Keratinocyte (primary cell): ENCODE measurements at regions not wholly inside any gene's neighbourhood (a gene's known extent, or its start where the extent isn't known, plus 50 kb on each side); places are given as distances from the start of the nearest gene placed in this dataset.

ENCODE experiments used
- DNase-seq: peaks from one replicate; pipeline ENCODE4 v3.0.0-alpha.2; 2011; ENCODE audit warnings: low read depth, missing footprints, low spot score
- FAIRE-seq: peaks from 2 replicates; lab custom pipeline; 2011; peaks lifted over from hg19 to GRCh38; lab: Jason Lieb, UNC
- H2AFZ ChIP-seq: 2 replicates; pipeline ENCODE4 v1.6.0; 2012; ENCODE audit warnings: low read length, control low read depth, inconsistent platforms; ENCODE audit not compliant: control insufficient read depth
- H3K27ac ChIP-seq: 2 replicates; pipeline ENCODE4 v1.5.1; 2011; ENCODE audit warnings: low read length; ENCODE audit not compliant: control insufficient read depth, insufficient read depth
- H3K27me3 ChIP-seq: 3 replicates; pipeline ENCODE4 v1.6.0; 2011; ENCODE audit warnings: low read length; ENCODE audit not compliant: control insufficient read depth, insufficient read depth; ENCODE audit errors: extremely low read depth
- H3K36me3 ChIP-seq, 2 experiments: 2 replicates in 1 of 2; 3 replicates in 1 of 2; pipeline ENCODE4 v1.5.1; 2011; ENCODE audit warnings: low read length in 2 of 2, mild to moderate bottlenecking in 1 of 2; ENCODE audit not compliant: control insufficient read depth in 2 of 2, insufficient read depth in 2 of 2; ENCODE audit errors: extremely low read depth in 1 of 2
- H3K4me1 ChIP-seq: 3 replicates; pipeline ENCODE4 v1.5.1; 2011; ENCODE audit warnings: low read length; ENCODE audit not compliant: control insufficient read depth, insufficient read depth; ENCODE audit errors: extremely low read depth
- H3K4me2 ChIP-seq: 3 replicates; pipeline ENCODE4 v1.6.0; 2011; ENCODE audit warnings: low read depth, low read length; ENCODE audit not compliant: control insufficient read depth, insufficient read depth; ENCODE audit errors: extremely low read depth
- H3K4me3 ChIP-seq, 3 experiments: fragments of 200-600 bp in 1 of 3; sonication (generic) in 1 of 3; 2 replicates in 2 of 3; 3 replicates in 1 of 3; pipeline ENCODE4 v1.5.1; 2011 to 2016; ENCODE audit warnings: low read length in 3 of 3, mild to moderate bottlenecking in 3 of 3, control low read depth in 2 of 3, inconsistent platforms in 1 of 3, low read depth in 1 of 3, mixed read lengths in 1 of 3, mixed run types in 1 of 3, moderate library complexity in 1 of 3; ENCODE audit not compliant: control insufficient read depth in 2 of 3, insufficient read depth in 2 of 3; ENCODE audit errors: extremely low read depth in 1 of 3
- H3K79me2 ChIP-seq: 2 replicates; pipeline ENCODE4 v1.6.0; 2012; ENCODE audit warnings: low read length; ENCODE audit not compliant: control insufficient read depth, insufficient read depth
- H3K9ac ChIP-seq: 3 replicates; pipeline ENCODE4 v1.6.0; 2011; ENCODE audit warnings: low read length; ENCODE audit not compliant: control insufficient read depth, insufficient read depth; ENCODE audit errors: extremely low read depth
- H3K9me1 ChIP-seq: 3 replicates; pipeline ENCODE4 v1.6.0; 2011; ENCODE audit warnings: low read length; ENCODE audit not compliant: control insufficient read depth, insufficient read depth; ENCODE audit errors: extremely low read depth
- H3K9me3 ChIP-seq: 2 replicates; pipeline ENCODE4 v1.5.1; 2012; ENCODE audit warnings: low read depth, low read length; ENCODE audit not compliant: control insufficient read depth
- H4K20me1 ChIP-seq: 3 replicates; pipeline ENCODE4 v1.6.0; 2011; ENCODE audit warnings: low read length; ENCODE audit not compliant: control insufficient read depth, insufficient read depth; ENCODE audit errors: extremely low read depth
- CTCF ChIP-seq, 3 experiments: IDR thresholded peaks in 1 of 3; conservative IDR thresholded peaks in 1 of 3; optimal IDR thresholded peaks in 1 of 3; 2 replicates in 2 of 3; 3 replicates in 1 of 3; pipeline versions ENCODE3 to v1.5.1; 2011; ENCODE audit warnings: low read length in 3 of 3, mild to moderate bottlenecking in 3 of 3, moderate library complexity in 2 of 3, control low read depth in 1 of 3, inconsistent platforms in 1 of 3; ENCODE audit not compliant: insufficient read depth in 2 of 3; ENCODE audit errors: extremely low read depth in 1 of 3
- EZH2 ChIP-seq: IDR thresholded peaks from one replicate; pipeline ENCODE4 v1.6.1; 2012; ENCODE audit warnings: inconsistent platforms, mild to moderate bottlenecking, low read length, moderate library complexity
- dilution Hi-C: fragments of 300-500 bp; cut with MboI; formaldehyde crosslinking; loops from one replicate; pipeline ENCODE4 v1.7.0; 2020; ENCODE audit warnings: low sequenced_read_pairs; ENCODE audit not compliant: extremely low pct_ligation_motif_present

DNA sequence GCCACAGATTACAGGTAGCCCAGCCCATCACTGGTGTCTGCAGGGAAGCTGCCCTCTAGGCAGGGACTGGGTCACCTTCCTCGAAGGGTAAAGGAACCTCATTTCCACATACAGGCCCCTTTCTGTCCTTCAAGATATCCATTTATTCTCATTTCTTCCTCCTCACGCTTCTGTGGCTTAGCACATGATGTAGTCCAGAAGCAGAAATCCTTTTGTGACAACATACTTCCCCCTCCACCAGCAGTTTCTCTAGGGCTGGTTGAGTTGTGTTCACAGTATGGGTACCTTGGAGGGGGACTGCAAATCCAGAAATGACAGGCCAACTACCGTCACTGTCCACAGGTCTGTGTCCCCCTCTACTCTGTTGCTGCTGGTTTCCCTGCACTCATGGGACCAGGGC is 364.9 kb downstream of the ANAPC1 start:
- Histone ChIP-seq H3K27ac (no peak overlapping the region), H4K20me1 (no peaks in the 10 kb centered on the region)
- dilution Hi-C loops: no loop called here

GRCh38 chr2:111522231-111522768 is 361.7 kb downstream of the ANAPC1 start:
- TF ChIP-seq EZH2: no peak
- no peak for TF ChIP-seq CTCF (optimal IDR thresholded peaks at IDR 0.05 in 1 of 3, IDR thresholded peaks at IDR 0.05 in 1 of 3, conservative IDR thresholded peaks at IDR 0.05 in 1 of 3; ENCODE audit: extremely low read depth in 1 of 3, insufficient read depth in 2 of 3, low read length in 3 of 3)
- Histone ChIP-seq H3K27me3 (no peaks in the 10 kb centered on the region), H2AFZ (no peak overlapping the region), H3K4me1 (no peaks in the 10 kb centered on the region), H3K27ac (no peak overlapping the region), H3K4me3 (no peak overlapping the region), H3K4me2 (no peak overlapping the region), H3K36me3 (no peaks in the 10 kb centered on the region), H3K79me2 (no peaks in the 10 kb centered on the region), H4K20me1 (no peaks in the 10 kb centered on the region), H3K9me1 (no peaks in the 10 kb centered on the region), H3K9me3 (no peaks in the 10 kb centered on the region), H3K9ac (no peak overlapping the region)
- dilution Hi-C loops: no loop called here
- no peak for FAIRE-seq
- no peak for DNase-seq

More for the DNA sequence above, 364.9 kb downstream of the ANAPC1 start:
- Histone ChIP-seq H3K4me1 (no peaks in the 10 kb centered on the region), H3K4me3 (no peak overlapping the region), H3K9ac (no peak overlapping the region), H2AFZ (no peak overlapping the region), H3K9me1 (no peaks in the 10 kb centered on the region), H3K4me2 (no peak overlapping the region), H3K36me3 (no peaks in the 10 kb centered on the region), H3K79me2 (no peaks in the 10 kb centered on the region), H3K27me3 (no peaks in the 10 kb centered on the region), H3K9me3 (no peaks in the 10 kb centered on the region)
- DNase-seq (no peak), FAIRE-seq (no peak)
- TF ChIP-seq CTCF (optimal IDR thresholded peaks at IDR 0.05 in 1 of 3, IDR thresholded peaks at IDR 0.05 in 1 of 3, conservative IDR thresholded peaks at IDR 0.05 in 1 of 3; ENCODE audit: extremely low read depth in 1 of 3, insufficient read depth in 2 of 3, low read length in 3 of 3) (no peak), EZH2 (no peak)
